GM12878 (cell line): ENCODE measurements at regions not wholly inside any gene's neighbourhood (a gene's known extent, or its start where the extent isn't known, plus 50 kb on each side); places are given as distances from the start of the nearest gene placed in this dataset.

ENCODE experiments used
- ATAC-seq: fragments of 200-7000 bp; cut with Tn5 transposase; 3 replicates; pipeline ENCODE4 v1.9.1; 2020; ENCODE audit warnings: mild to moderate bottlenecking, moderate library complexity
- BruUV-seq: library from RNA; stranded (reverse); fragments of 400-500 nt; replicated peaks from 2 replicates; lab custom pipeline; 2021; lab: Mats Ljungman, UMichigan
- CTCF ChIA-PET: fragments of 300-600 bp; sonication (Branson Sonifier 250); formaldehyde crosslinking; extraction: SDS; loops from one replicate; lab custom pipeline; 2021; ENCODE audit warnings: inconsistent platforms; lab: Yijun Ruan, JAX
- POLR2A ChIA-PET: fragments of 350-600 bp; formaldehyde crosslinking; extraction: SDS; loops from one replicate; lab custom pipeline; 2021; ENCODE audit warnings: inconsistent platforms; lab: Charles Lee
- RAD21 ChIA-PET: fragments of 300-600 bp; sonication (Branson Sonifier 250); formaldehyde crosslinking; loops from one replicate; lab custom pipeline; 2023; ENCODE audit warnings: antibody characterized with exemption; ENCODE audit not compliant: unreplicated experiment; lab: Charles Lee
- SMC1A ChIA-PET: fragments of 300-600 bp; sonication (Branson Sonifier 250); formaldehyde crosslinking; loops from one replicate; lab custom pipeline; 2023; ENCODE audit not compliant: unreplicated experiment, uncharacterized antibody; lab: Charles Lee
- DNase-seq: peaks from one replicate; pipeline ENCODE4 v3.0.0-alpha.2; 2011; ENCODE audit warnings: low read depth, low spot score
- FAIRE-seq: peaks from 3 replicates; lab custom pipeline; 2011; peaks lifted over from hg19 to GRCh38; lab: Jason Lieb, UNC
- H2AFZ ChIP-seq: 2 replicates; pipeline ENCODE4 v1.6.0; 2011; ENCODE audit warnings: low read depth, low read length, control low read depth; ENCODE audit not compliant: control insufficient read depth
- H3K27ac ChIP-seq: 2 replicates; pipeline ENCODE4 v1.5.1; 2011; ENCODE audit warnings: control low read depth; ENCODE audit not compliant: control insufficient read depth, insufficient read depth
- H3K27me3 ChIP-seq, 2 experiments: replicated peaks in 1 of 2; 2 replicates each; pipeline versions ENCODE4 v1.6.0 to v1.6.1; 2011; ENCODE audit warnings: low read length in 1 of 2; ENCODE audit not compliant: control insufficient read depth in 2 of 2, insufficient read depth in 2 of 2
- H3K36me3 ChIP-seq, 2 experiments: 2 replicates each; pipeline ENCODE4 v1.5.1; 2011; ENCODE audit warnings: low read length in 1 of 2; ENCODE audit not compliant: control insufficient read depth in 2 of 2, insufficient read depth in 2 of 2
- H3K4me1 ChIP-seq: 2 replicates; pipeline ENCODE4 v1.6.1; 2011; ENCODE audit warnings: mild to moderate bottlenecking, low read length, moderate library complexity, mixed read lengths; ENCODE audit not compliant: control insufficient read depth, insufficient read depth
- H3K4me2 ChIP-seq: 2 replicates; pipeline ENCODE4 v1.6.0; 2011; ENCODE audit warnings: control low read depth; ENCODE audit not compliant: control insufficient read depth, insufficient read depth
- H3K4me3 ChIP-seq: fragments of 200-600 bp; sonication (generic); 2 replicates; pipeline ENCODE4 v1.5.1; 2016
- H3K79me2 ChIP-seq: 2 replicates; pipeline ENCODE4 v1.6.0; 2011; ENCODE audit warnings: low read length; ENCODE audit not compliant: control insufficient read depth, insufficient read depth
- H3K9ac ChIP-seq: 2 replicates; pipeline ENCODE4 v1.8.0; 2011; ENCODE audit warnings: low read length, control low read depth, mixed read lengths; ENCODE audit not compliant: control insufficient read depth, insufficient read depth
- H3K9me3 ChIP-seq: replicated peaks from 3 replicates; pipeline ENCODE4 v1.5.1; 2011; ENCODE audit warnings: mild to moderate bottlenecking, low read length; ENCODE audit not compliant: control insufficient read depth, insufficient read depth
- H4K20me1 ChIP-seq: 2 replicates; pipeline ENCODE4 v1.6.0; 2011; ENCODE audit not compliant: control insufficient read depth, insufficient read depth
- BCL3 ChIP-seq: IDR thresholded peaks from 2 replicates; pipeline ENCODE4 v1.6.1; 2011; ENCODE audit warnings: borderline replicate concordance, low read depth, mild to moderate bottlenecking, moderate library complexity, low read length; ENCODE audit not compliant: insufficient read depth, poor library complexity, severe bottlenecking
- DPF2 ChIP-seq: fragments of 450-650 bp; IDR thresholded peaks from 2 replicates; pipeline ENCODE4 v1.6.1; 2017; ENCODE audit warnings: mild to moderate bottlenecking
- ESRRA ChIP-seq: IDR thresholded peaks from 2 replicates; pipeline ENCODE4 v1.6.1; 2012; ENCODE audit warnings: mild to moderate bottlenecking, low read length, improper control_type of control experiment
- ETV6 ChIP-seq, 2 experiments: fragments of 450-650 bp in 1 of 2; IDR thresholded peaks in 1 of 2; conservative IDR thresholded peaks in 1 of 2; 2 replicates each; pipeline ENCODE4 v1.6.1; 2014; ENCODE audit warnings: antibody characterized with exemption in 1 of 2, borderline replicate concordance in 1 of 2, low read depth in 1 of 2, mild to moderate bottlenecking in 1 of 2, moderate library complexity in 1 of 2
- MAX ChIP-seq: IDR thresholded peaks from 2 replicates; pipeline ENCODE4 v1.6.1; 2012; ENCODE audit warnings: low read depth, low read length, improper control_type of control experiment
- RAD51 ChIP-seq: fragments of 450-650 bp; IDR thresholded peaks from 2 replicates; pipeline ENCODE4 v1.6.1; 2016; ENCODE audit warnings: moderate library complexity, mild to moderate bottlenecking, inconsistent platforms
- STAT1 ChIP-seq: fragments of 450-650 bp; conservative IDR thresholded peaks from 2 replicates; pipeline ENCODE4 v1.6.1; 2014; ENCODE audit warnings: antibody characterized with exemption, mild to moderate bottlenecking
- STAT3 ChIP-seq: IDR thresholded peaks from 2 replicates; pipeline ENCODE4 v1.6.1; 2011; ENCODE audit warnings: low read depth, low read length, improper control_type of control experiment
- TCF3 ChIP-seq: IDR thresholded peaks from 2 replicates; pipeline ENCODE4 v1.6.1; 2012; ENCODE audit warnings: low read depth, mild to moderate bottlenecking, low read length, borderline replicate concordance; ENCODE audit not compliant: insufficient read depth
- WGBS: methylation state at CpG from one replicate; pipeline ENCODE4 v1.1.6; 2016; ENCODE audit warnings: low lambda C conversion rate; ENCODE audit not compliant: insufficient replicate concordance, insufficient coverage; ENCODE audit errors: missing lambda C conversion rate; 5-methylcytosine and 5-hydroxymethylcytosine counted together
- in situ Hi-C: fragments of 300-500 bp; cut with MboI; formaldehyde crosslinking; loops from 9 replicates; pipeline ENCODE4 v1.14.3; 2018; ENCODE audit warnings: mixed read lengths
- intact Hi-C: fragments of 100-400 bp; cut with micrococcal nuclease; formaldehyde crosslinking; loops from one replicate; pipeline ENCODE4 v1.14.2; 2022; ENCODE audit not compliant: unreplicated experiment

GRCh38 chr2:19201911-19202462 lies 156.4 kb downstream of the OSR1 start:
- H3K4me2 ChIP-seq: no peak overlapping the region
- H3K4me1 ChIP-seq: no peaks in the 10 kb centered on the region
- RAD21 ChIA-PET: no interaction called here
- TF ChIP-seq ESRRA (no peak), MAX (no peak), ETV6 (conservative IDR thresholded peaks at IDR 0.05 in 1 of 2, IDR thresholded peaks at IDR 0.05 in 1 of 2; ENCODE audit: borderline replicate concordance in 1 of 2, low read depth in 1 of 2) (no peak), BCL3 (no peak), STAT3 (no peak), TCF3 (no peak), STAT1 (no peak), DPF2 (no peak), RAD51 (no peak)
- intact Hi-C loops: no loop called here
- no peaks in the 10 kb centered on the region for H3K79me2 ChIP-seq
- no TSS peak for BruUV-seq
- POLR2A ChIA-PET: no interaction called here
- no peak for DNase-seq
- no peak overlapping the region for H3K4me3 ChIP-seq
- no peak overlapping the region for H3K9ac ChIP-seq
- ATAC-seq: no peak
- H3K27me3 ChIP-seq: no peaks in the 10 kb centered on the region; a peak in 1 of 4 replicates
- no peak for FAIRE-seq
- H4K20me1 ChIP-seq: no peaks in the 10 kb centered on the region
- 23% methylated on average over 4 of the region's 4 CpGs for WGBS
- H3K27ac ChIP-seq: no peak overlapping the region
- no peaks in the 10 kb centered on the region for H3K9me3 ChIP-seq
- no peaks in the 10 kb centered on the region for H3K36me3 ChIP-seq
- CTCF ChIA-PET: interaction anchor here (1.0 kb wide), 1 partner anchor 25 kb away, joined by 3 read pairs; no protein-coding TSS in a partner anchor
- SMC1A ChIA-PET: no interaction called here
- no peak overlapping the region for H2AFZ ChIP-seq
- in situ Hi-C loops: no loop called here
